ENCODE measurements at regions not wholly inside any gene's neighbourhood (a gene's known extent, or its start where the extent isn't known, plus 50 kb on each side); places are given as distances from the start of the nearest gene placed in this dataset.

GRCh38 chr5:159422361-159422760 is 92.1 kb upstream of the IL12B start:
- DNase-seq (ENCODE audit: low read depth) = no peak

- no peak for DNase-seq (ENCODE audit: low read depth)
Observed at GRCh38 chr5:159422910-159423309, 92.6 kb upstream of the IL12B start.

GRCh38 chr5:159424123-159424522 is 93.8 kb upstream of the IL12B start:
- no peak for DNase-seq (ENCODE audit: low read depth)

GRCh38 chr5:159426694-159427093 is 96.4 kb upstream of the IL12B start:
- no peak for DNase-seq (ENCODE audit: low read depth)

GRCh38 chr5:159427180-159428012 is 97.1 kb upstream of the IL12B start:
- no peak for DNase-seq (ENCODE audit: low read depth)

GRCh38 chr5:159430361-159431012 is 100.2 kb upstream of the IL12B start:
- no peak for DNase-seq (ENCODE audit: low read depth)

- no peak for DNase-seq (ENCODE audit: low read depth)
Observed at GRCh38 chr5:159435855-159436254, 105.6 kb upstream of the IL12B start.

GRCh38 chr5:159438092-159438491 is 107.8 kb upstream of the IL12B start:
- DNase-seq (ENCODE audit: low read depth) = no peak

- no peak for DNase-seq (ENCODE audit: low read depth)
Observed at GRCh38 chr5:159439002-159439401, 108.7 kb upstream of the IL12B start.

GRCh38 chr5:159440235-159440634 is 109.9 kb upstream of the IL12B start:
- DNase-seq (ENCODE audit: low read depth) = no peak

- DNase-seq (ENCODE audit: low read depth) = no peak
Observed at GRCh38 chr5:159440968-159441367, 110.7 kb upstream of the IL12B start.

GRCh38 chr5:159441441-159441840 is 111.2 kb upstream of the IL12B start:
- DNase-seq (ENCODE audit: low read depth) = peak; percentile 28

- DNase-seq (ENCODE audit: low read depth) = no peak
Observed at GRCh38 chr5:159442206-159442850, 112.0 kb upstream of the IL12B start.

GRCh38 chr5:159444441-159445082 is 114.3 kb upstream of the IL12B start:
- peak; percentile 67 for DNase-seq (ENCODE audit: low read depth)

- DNase-seq (ENCODE audit: low read depth) = no peak
Observed at GRCh38 chr5:159447116-159447515, 116.8 kb upstream of the IL12B start.

GRCh38 chr5:159448841-159449407 is 118.6 kb upstream of the IL12B start:
- no peak for DNase-seq (ENCODE audit: low read depth)

- peak; percentile 51 for DNase-seq (ENCODE audit: low read depth)
Observed at GRCh38 chr5:159449925-159450324, 119.6 kb upstream of the IL12B start.

GRCh38 chr5:159450417-159450816 is 120.1 kb upstream of the IL12B start:
- no peak for DNase-seq (ENCODE audit: low read depth)

GRCh38 chr5:159451197-159452052 is 121.1 kb upstream of the IL12B start:
- peak; percentile 87 for DNase-seq (ENCODE audit: low read depth)

GRCh38 chr5:159452480-159453167 is 122.3 kb upstream of the IL12B start:
- DNase-seq (ENCODE audit: low read depth) = no peak

GRCh38 chr5:159453209-159453608 is 122.9 kb upstream of the IL12B start:
- DNase-seq (ENCODE audit: low read depth) = no peak
